ENCODE measurements at regions not wholly inside any gene's neighbourhood (a gene's known extent, or its start where the extent isn't known, plus 50 kb on each side); places are given as distances from the start of the nearest gene placed in this dataset.
"Not testable (repeated sequence)": the region's sequence is repeated elsewhere in the genome, so short reads cannot be mapped to it uniquely, and the experiment has no call there.

GRCh38 chr21:28051649-28052048 lies 941.0 kb downstream of the LTN1 start:
- TF ChIP-seq CTCF (IDR thresholded peaks at IDR 0.05; ENCODE audit: low read depth, low read length): peak; percentile 41
- not testable (repeated sequence) for H3K4me3 ChIP-seq; H3K27me3 ChIP-seq; H3K9me3 ChIP-seq (ENCODE audit: low read depth); H3K36me3 ChIP-seq
- H3K4me1 ChIP-seq (ENCODE audit: low read depth): peaks cover 52% of the 10 kb centered on the region
- peak overlapping the region; percentile 91 for H3K27ac ChIP-seq
- DNase-seq (ENCODE audit: low read depth in 1 of 2, low spot score in 1 of 2): peak; percentile 48 to 85

GRCh38 chr21:28035692-28036091 lies 957.0 kb downstream of the LTN1 start:
- peak in 1 of 2 donors; percentile 16 for DNase-seq (ENCODE audit: low read depth in 1 of 2, low spot score in 1 of 2)
- not testable (repeated sequence) for H3K27ac ChIP-seq

GRCh38 chr21:28034916-28035315 lies 957.8 kb downstream of the LTN1 start:
- not testable (repeated sequence) for H3K27ac ChIP-seq; H3K4me1 ChIP-seq (ENCODE audit: low read depth); H3K9me3 ChIP-seq (ENCODE audit: low read depth); H3K4me3 ChIP-seq; DNase-seq (ENCODE audit: low read depth in 1 of 2, low spot score in 1 of 2); H3K36me3 ChIP-seq; H3K27me3 ChIP-seq

More at GRCh38 chr21:28035692-28036091, 957.0 kb downstream of the LTN1 start:
- not testable (repeated sequence) for H3K27me3 ChIP-seq; H3K4me3 ChIP-seq; H3K4me1 ChIP-seq (ENCODE audit: low read depth); H3K9me3 ChIP-seq (ENCODE audit: low read depth); H3K36me3 ChIP-seq

GRCh38 chr21:28034334-28034733 lies 958.3 kb downstream of the LTN1 start:
- H3K4me3 ChIP-seq; H3K27ac ChIP-seq; H3K36me3 ChIP-seq; H3K4me1 ChIP-seq (ENCODE audit: low read depth); H3K27me3 ChIP-seq; DNase-seq (ENCODE audit: low read depth in 1 of 2, low spot score in 1 of 2); H3K9me3 ChIP-seq (ENCODE audit: low read depth): not testable (repeated sequence)

GRCh38 chr21:28032652-28033051 lies 960.0 kb downstream of the LTN1 start:
- not testable (repeated sequence) for H3K4me3 ChIP-seq; H3K9me3 ChIP-seq (ENCODE audit: low read depth); H3K36me3 ChIP-seq; H3K4me1 ChIP-seq (ENCODE audit: low read depth); H3K27ac ChIP-seq; H3K27me3 ChIP-seq; DNase-seq (ENCODE audit: low read depth in 1 of 2, low spot score in 1 of 2)

GRCh38 chr21:28031066-28031465 lies 961.6 kb downstream of the LTN1 start:
- H3K27me3 ChIP-seq; H3K36me3 ChIP-seq; H3K4me3 ChIP-seq; H3K9me3 ChIP-seq (ENCODE audit: low read depth); H3K4me1 ChIP-seq (ENCODE audit: low read depth); H3K27ac ChIP-seq; DNase-seq (ENCODE audit: low read depth in 1 of 2, low spot score in 1 of 2): not testable (repeated sequence)

- H3K4me1 ChIP-seq (ENCODE audit: low read depth): no peaks in the 10 kb centered on the region
- TF ChIP-seq CTCF (IDR thresholded peaks at IDR 0.05; ENCODE audit: low read depth, low read length): no peak
- no peaks in the 10 kb centered on the region for H3K36me3 ChIP-seq
Observed at GRCh38 chr21:28025111-28025510, 967.6 kb downstream of the LTN1 start.

GRCh38 chr21:28018741-28019669 lies 973.7 kb downstream of the LTN1 start:
- DNase-seq (ENCODE audit: low read depth in 1 of 2, low spot score in 1 of 2): peak; percentile 12 to 20
- no peaks in the 10 kb centered on the region for H3K4me1 ChIP-seq (ENCODE audit: low read depth)
- no peaks in the 10 kb centered on the region for H3K9me3 ChIP-seq (ENCODE audit: low read depth)
- H3K27me3 ChIP-seq: no peaks in the 10 kb centered on the region
- no peak overlapping the region for H3K27ac ChIP-seq
- peak; percentile 6 for TF ChIP-seq CTCF (IDR thresholded peaks at IDR 0.05; ENCODE audit: low read depth, low read length)
- no peaks in the 10 kb centered on the region for H3K36me3 ChIP-seq
- H3K4me3 ChIP-seq: no peak overlapping the region

More at GRCh38 chr21:28025111-28025510, 967.6 kb downstream of the LTN1 start:
- Histone ChIP-seq H3K27ac (no peak overlapping the region), H3K4me3 (no peak overlapping the region), H3K27me3 (no peaks in the 10 kb centered on the region), H3K9me3 (ENCODE audit: low read depth) (no peaks in the 10 kb centered on the region)
- no peak for DNase-seq (ENCODE audit: low read depth in 1 of 2, low spot score in 1 of 2)
